SK-N-SH (cell line): ENCODE measurements at regions not wholly inside any gene's neighbourhood (a gene's known extent, or its start where the extent isn't known, plus 50 kb on each side); places are given as distances from the start of the nearest gene placed in this dataset.

Experiments
- CTCF ChIP-seq: fragments of 200-600 bp; sonication (generic); IDR thresholded peaks from 2 replicates; pipeline ENCODE4 v1.6.1; 2017; ENCODE audit warnings: antibody characterized with exemption, mild to moderate bottlenecking, moderate library complexity
- GABPA ChIP-seq: IDR thresholded peaks from 2 replicates; pipeline ENCODE4 v1.4.0; 2012; ENCODE audit warnings: low read depth, mild to moderate bottlenecking
- MXI1 ChIP-seq: IDR thresholded peaks from 2 replicates; pipeline ENCODE4 v1.6.1; 2012; ENCODE audit warnings: mild to moderate bottlenecking, low read depth, low read length, improper control_type of control experiment
- REST ChIP-seq: IDR thresholded peaks from 2 replicates; pipeline ENCODE4 v1.6.1; 2012; ENCODE audit warnings: mild to moderate bottlenecking, low read depth, low read length, moderate library complexity
- TCF12 ChIP-seq: IDR thresholded peaks from 2 replicates; pipeline ENCODE4 v1.4.0; 2012
- USF2 ChIP-seq: fragments of 150-350 bp; IDR thresholded peaks from 2 replicates; pipeline ENCODE4 v1.6.1; 2017; ENCODE audit warnings: antibody characterized with exemption, low read length, low read depth, borderline replicate concordance

- no peak for TF ChIP-seq REST
- TF ChIP-seq USF2 = no peak
- TF ChIP-seq MXI1 = no peak
- TF ChIP-seq CTCF = no peak
- TF ChIP-seq TCF12 = no peak
- no peak for TF ChIP-seq GABPA
Observed at GRCh38 chr5:144710637-144711036, 540.0 kb downstream of the KCTD16 start.
